Testis (tissue), 2 donors: ENCODE measurements at regions not wholly inside any gene's neighbourhood (a gene's known extent, or its start where the extent isn't known, plus 50 kb on each side); places are given as distances from the start of the nearest gene placed in this dataset.

ENCODE experiments used
- POLR2A ChIP-seq: fragments of 450-650 bp; IDR thresholded peaks from one replicate; pipeline ENCODE4 v1.6.1; 2017; ENCODE audit warnings: antibody characterized with exemption, mild to moderate bottlenecking, moderate library complexity
- TF ChIP-seq, protein P1 (sequence below), 3 experiments: fragments of 450-650 bp in 2 of 3; fragments of 200-600 bp in 1 of 3; sonication (generic) in 1 of 3; IDR thresholded peaks; one replicate each; pipeline ENCODE4 v1.5.1; 2016 to 2019; ENCODE audit warnings: antibody characterized with exemption in 3 of 3, mild to moderate bottlenecking in 2 of 3, moderate library complexity in 1 of 3

DNA sequence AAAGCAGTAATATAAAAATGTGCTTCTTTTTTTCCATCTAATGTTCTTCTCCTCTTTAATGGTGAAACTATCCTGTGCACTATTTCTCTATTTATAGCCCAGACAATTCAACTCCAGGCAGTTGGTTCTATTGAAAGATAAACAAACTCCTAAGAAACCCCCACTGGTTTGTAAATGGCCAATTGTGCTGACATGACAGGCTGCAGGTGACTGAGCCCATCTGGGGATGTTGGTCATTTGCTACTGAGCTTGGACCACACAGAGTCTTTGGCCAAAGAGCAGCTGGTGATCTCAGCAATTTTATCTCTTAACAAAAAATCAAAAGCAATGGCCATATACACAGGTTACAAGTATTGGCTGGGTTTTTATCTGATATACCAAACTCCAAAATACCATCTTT lies 631.8 kb upstream of the CELF2 start:
- TF ChIP-seq, protein P1, sequence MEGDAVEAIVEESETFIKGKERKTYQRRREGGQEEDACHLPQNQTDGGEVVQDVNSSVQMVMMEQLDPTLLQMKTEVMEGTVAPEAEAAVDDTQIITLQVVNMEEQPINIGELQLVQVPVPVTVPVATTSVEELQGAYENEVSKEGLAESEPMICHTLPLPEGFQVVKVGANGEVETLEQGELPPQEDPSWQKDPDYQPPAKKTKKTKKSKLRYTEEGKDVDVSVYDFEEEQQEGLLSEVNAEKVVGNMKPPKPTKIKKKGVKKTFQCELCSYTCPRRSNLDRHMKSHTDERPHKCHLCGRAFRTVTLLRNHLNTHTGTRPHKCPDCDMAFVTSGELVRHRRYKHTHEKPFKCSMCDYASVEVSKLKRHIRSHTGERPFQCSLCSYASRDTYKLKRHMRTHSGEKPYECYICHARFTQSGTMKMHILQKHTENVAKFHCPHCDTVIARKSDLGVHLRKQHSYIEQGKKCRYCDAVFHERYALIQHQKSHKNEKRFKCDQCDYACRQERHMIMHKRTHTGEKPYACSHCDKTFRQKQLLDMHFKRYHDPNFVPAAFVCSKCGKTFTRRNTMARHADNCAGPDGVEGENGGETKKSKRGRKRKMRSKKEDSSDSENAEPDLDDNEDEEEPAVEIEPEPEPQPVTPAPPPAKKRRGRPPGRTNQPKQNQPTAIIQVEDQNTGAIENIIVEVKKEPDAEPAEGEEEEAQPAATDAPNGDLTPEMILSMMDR (IDR thresholded peaks at IDR 0.05) = no peak
- no peak for TF ChIP-seq POLR2A
